ENCODE measurements at regions not wholly inside any gene's neighbourhood (a gene's known extent, or its start where the extent isn't known, plus 50 kb on each side); places are given as distances from the start of the nearest gene placed in this dataset.

GRCh38 chr18:39184176-39184575, 1618.6 kb upstream of the CELF4 start:
- TF ChIP-seq POLR2A (IDR thresholded peaks at IDR 0.05) (no peak), CTCF (IDR thresholded peaks at IDR 0.05) (no peak)

All from testis (tissue), 2 donors.